OCI-LY7 (cell line): ENCODE measurements at regions not wholly inside any gene's neighbourhood (a gene's known extent, or its start where the extent isn't known, plus 50 kb on each side); places are given as distances from the start of the nearest gene placed in this dataset.
"Not testable (repeated sequence)": the region's sequence is repeated elsewhere in the genome, so short reads cannot be mapped to it uniquely, and the experiment has no call there.

ENCODE experiments used
- EZH2phosphoT487 ChIP-seq: fragments of 200-600 bp; sonication (generic); IDR thresholded peaks from 2 replicates; pipeline ENCODE4 v1.6.1; 2018; ENCODE audit warnings: low read depth, borderline replicate concordance, mild to moderate bottlenecking, mixed run types, antibody characterized with exemption, low read length, moderate library complexity, mixed read lengths
- TF ChIP-seq, protein P1 (sequence below): fragments of 200-600 bp; sonication (generic); conservative IDR thresholded peaks from 2 replicates; pipeline ENCODE4 v1.5.1; 2014; ENCODE audit warnings: mild to moderate bottlenecking, antibody characterized with exemption, low read length, moderate library complexity, mixed read lengths

DNA sequence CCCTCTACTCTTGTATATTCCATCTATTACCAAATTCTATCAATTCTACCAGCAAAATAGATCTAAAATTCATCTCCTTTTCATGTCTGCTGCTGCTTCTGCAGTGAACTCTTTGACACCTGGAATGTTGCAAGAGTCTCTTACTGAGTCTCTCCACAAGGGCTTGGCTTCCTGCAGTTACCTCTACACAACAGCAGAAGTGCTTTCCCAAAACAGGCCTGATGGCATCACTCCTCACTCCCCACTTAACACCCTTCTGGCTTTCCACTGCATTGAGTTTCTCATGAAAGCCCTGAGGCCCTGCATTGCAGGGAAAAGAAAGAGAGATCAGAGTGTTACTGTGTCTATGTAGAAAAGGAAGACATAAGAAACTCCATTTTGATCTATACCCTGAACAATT, 78.8 kb upstream of the CDC42EP3 start:
- TF ChIP-seq, protein P1, sequence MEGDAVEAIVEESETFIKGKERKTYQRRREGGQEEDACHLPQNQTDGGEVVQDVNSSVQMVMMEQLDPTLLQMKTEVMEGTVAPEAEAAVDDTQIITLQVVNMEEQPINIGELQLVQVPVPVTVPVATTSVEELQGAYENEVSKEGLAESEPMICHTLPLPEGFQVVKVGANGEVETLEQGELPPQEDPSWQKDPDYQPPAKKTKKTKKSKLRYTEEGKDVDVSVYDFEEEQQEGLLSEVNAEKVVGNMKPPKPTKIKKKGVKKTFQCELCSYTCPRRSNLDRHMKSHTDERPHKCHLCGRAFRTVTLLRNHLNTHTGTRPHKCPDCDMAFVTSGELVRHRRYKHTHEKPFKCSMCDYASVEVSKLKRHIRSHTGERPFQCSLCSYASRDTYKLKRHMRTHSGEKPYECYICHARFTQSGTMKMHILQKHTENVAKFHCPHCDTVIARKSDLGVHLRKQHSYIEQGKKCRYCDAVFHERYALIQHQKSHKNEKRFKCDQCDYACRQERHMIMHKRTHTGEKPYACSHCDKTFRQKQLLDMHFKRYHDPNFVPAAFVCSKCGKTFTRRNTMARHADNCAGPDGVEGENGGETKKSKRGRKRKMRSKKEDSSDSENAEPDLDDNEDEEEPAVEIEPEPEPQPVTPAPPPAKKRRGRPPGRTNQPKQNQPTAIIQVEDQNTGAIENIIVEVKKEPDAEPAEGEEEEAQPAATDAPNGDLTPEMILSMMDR: not testable (repeated sequence)
- not testable (repeated sequence) for TF ChIP-seq EZH2phosphoT487
